Osteocyte (in vitro differentiated cells): ENCODE measurements at regions not wholly inside any gene's neighbourhood (a gene's known extent, or its start where the extent isn't known, plus 50 kb on each side); places are given as distances from the start of the nearest gene placed in this dataset.

ENCODE experiments used
- DNase-seq: peaks from one replicate; pipeline ENCODE4 v3.0.0; 2021; ENCODE audit warnings: mixed read lengths; ENCODE audit not compliant: unreplicated experiment; ENCODE audit errors: extremely low spot score
- H3K27ac Mint-ChIP-seq: one replicate; pipeline ENCODE4 v1.8.0; 2021; ENCODE audit warnings: mild to moderate bottlenecking, mixed read lengths; ENCODE audit not compliant: unreplicated experiment
- H3K27me3 Mint-ChIP-seq: one replicate; pipeline ENCODE4 v1.8.0; 2021; ENCODE audit warnings: mixed read lengths; ENCODE audit not compliant: unreplicated experiment
- H3K36me3 Mint-ChIP-seq: one replicate; pipeline ENCODE4 v1.8.0; 2021; ENCODE audit warnings: mixed read lengths; ENCODE audit not compliant: unreplicated experiment
- H3K4me1 Mint-ChIP-seq: one replicate; pipeline ENCODE4 v1.8.0; 2021; ENCODE audit warnings: mixed read lengths; ENCODE audit not compliant: unreplicated experiment
- H3K4me3 Mint-ChIP-seq: one replicate; pipeline ENCODE4 v1.8.0; 2021; ENCODE audit warnings: mild to moderate bottlenecking, moderate library complexity, mixed read lengths; ENCODE audit not compliant: unreplicated experiment
- H3K9me3 Mint-ChIP-seq: one replicate; pipeline ENCODE4 v1.8.0; 2021; ENCODE audit warnings: mixed read lengths; ENCODE audit not compliant: unreplicated experiment
- CTCF ChIP-seq: fragments of 200-600 bp; sonication (generic); IDR thresholded peaks from 2 replicates; pipeline ENCODE4 v1.5.0; 2021; ENCODE audit warnings: antibody characterized with exemption, mild to moderate bottlenecking, moderate library complexity

- H3K36me3 Mint-ChIP-seq: no peaks in the 10 kb centered on the region
- TF ChIP-seq CTCF: no peak
- H3K4me3 Mint-ChIP-seq: no peak overlapping the region
- no peaks in the 10 kb centered on the region for H3K4me1 Mint-ChIP-seq
- H3K27me3 Mint-ChIP-seq: peaks cover 17% of the 10 kb centered on the region
- no peak overlapping the region for H3K27ac Mint-ChIP-seq
- DNase-seq: no peak
- H3K9me3 Mint-ChIP-seq: no peaks in the 10 kb centered on the region
These were observed 825.0 kb upstream of the ROBO1 start for GRCh38 chr3:80592792-80593191.

GRCh38 chr3:80586338-80586737 is 818.5 kb upstream of the ROBO1 start:
- TF ChIP-seq CTCF: no peak
- Mint-ChIP-seq H3K9me3 (no peaks in the 10 kb centered on the region), H3K27me3 (no peaks in the 10 kb centered on the region), H3K27ac (no peak overlapping the region), H3K4me1 (no peaks in the 10 kb centered on the region), H3K36me3 (no peaks in the 10 kb centered on the region), H3K4me3 (no peak overlapping the region)
- no peak for DNase-seq

GRCh38 chr3:80580146-80580545 is 812.3 kb upstream of the ROBO1 start:
- H3K9me3 Mint-ChIP-seq: no peaks in the 10 kb centered on the region
- H3K27me3 Mint-ChIP-seq: peaks cover 2% of the 10 kb centered on the region
- no peaks in the 10 kb centered on the region for H3K4me1 Mint-ChIP-seq
- H3K4me3 Mint-ChIP-seq: no peak overlapping the region
- H3K27ac Mint-ChIP-seq: no peak overlapping the region
- no peak for TF ChIP-seq CTCF
- DNase-seq: no peak
- H3K36me3 Mint-ChIP-seq: no peaks in the 10 kb centered on the region

- no peaks in the 10 kb centered on the region for H3K9me3 Mint-ChIP-seq
- DNase-seq: no peak
- no peak overlapping the region for H3K27ac Mint-ChIP-seq
- H3K27me3 Mint-ChIP-seq: peaks cover 15% of the 10 kb centered on the region
- H3K4me3 Mint-ChIP-seq: no peak overlapping the region
- no peak for TF ChIP-seq CTCF
- no peaks in the 10 kb centered on the region for H3K36me3 Mint-ChIP-seq
- H3K4me1 Mint-ChIP-seq: no peaks in the 10 kb centered on the region
These were observed 796.6 kb upstream of the ROBO1 start for GRCh38 chr3:80564391-80564790.

GRCh38 chr3:80559701-80560100 is 791.9 kb upstream of the ROBO1 start:
- no peak for TF ChIP-seq CTCF
- Mint-ChIP-seq H3K4me1 (no peaks in the 10 kb centered on the region), H3K4me3 (no peak overlapping the region), H3K36me3 (no peaks in the 10 kb centered on the region), H3K9me3 (no peaks in the 10 kb centered on the region), H3K27ac (no peak overlapping the region), H3K27me3 (peaks cover 17% of the 10 kb centered on the region)
- DNase-seq: no peak
